ENCODE measurements at regions not wholly inside any gene's neighbourhood (a gene's known extent, or its start where the extent isn't known, plus 50 kb on each side); places are given as distances from the start of the nearest gene placed in this dataset.
"Not testable (repeated sequence)": the region's sequence is repeated elsewhere in the genome, so short reads cannot be mapped to it uniquely, and the experiment has no call there.

DNA sequence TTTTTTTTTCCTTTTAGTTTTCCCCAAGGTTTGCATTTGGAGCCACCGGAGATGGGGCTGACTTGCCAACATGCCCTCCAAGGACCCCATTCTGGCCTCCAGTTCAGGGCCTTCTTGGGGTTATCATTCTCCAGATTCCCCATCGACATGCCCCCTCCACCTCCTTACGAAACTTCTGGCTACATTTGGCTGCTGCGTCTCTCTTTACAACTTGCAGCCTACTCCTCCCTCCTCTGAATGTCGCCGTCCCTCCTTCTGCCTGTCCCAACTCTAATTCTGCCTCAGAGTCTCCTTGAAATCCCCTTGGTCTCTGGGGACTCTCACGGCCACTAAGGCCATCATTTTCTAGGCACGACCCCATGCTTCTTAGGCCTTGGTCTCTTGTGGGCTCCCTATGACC, 72.2 kb upstream of the PODXL start:
- no peak overlapping the region for H3K27ac ChIP-seq
- no peak for TF ChIP-seq CTCF (conservative IDR thresholded peaks at IDR 0.05)

DNA sequence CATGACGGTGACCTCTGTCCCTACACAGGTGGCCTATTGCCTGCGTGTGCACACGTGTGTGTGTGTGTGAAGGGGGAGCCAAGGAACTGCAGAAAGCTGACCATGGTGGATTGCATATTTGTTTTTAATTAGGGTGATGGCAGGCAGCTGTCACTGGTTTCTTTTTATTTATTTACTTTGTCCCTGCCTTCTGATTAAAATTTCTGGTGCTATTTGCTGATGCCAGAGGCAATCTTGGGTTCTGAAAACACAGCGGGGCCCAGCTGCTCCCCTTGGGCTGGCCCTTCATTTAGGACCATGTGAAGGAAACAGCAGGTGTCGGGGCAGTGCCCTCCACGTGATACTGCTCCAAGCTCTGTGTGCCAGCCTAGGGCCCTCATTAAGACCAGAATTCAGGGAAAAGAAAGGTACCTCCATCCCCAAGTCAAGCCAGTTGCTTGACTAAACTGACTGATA, 71.3 kb upstream of the PODXL start:
- TF ChIP-seq CTCF (conservative IDR thresholded peaks at IDR 0.05): no peak
- H3K27ac ChIP-seq: peak overlapping the region; percentile 17; the same call in 1 of the 2 replicates

GRCh38 chr7:131626643-131627042, 70.2 kb upstream of the PODXL start:
- H3K27ac ChIP-seq: no peak overlapping the region

DNA sequence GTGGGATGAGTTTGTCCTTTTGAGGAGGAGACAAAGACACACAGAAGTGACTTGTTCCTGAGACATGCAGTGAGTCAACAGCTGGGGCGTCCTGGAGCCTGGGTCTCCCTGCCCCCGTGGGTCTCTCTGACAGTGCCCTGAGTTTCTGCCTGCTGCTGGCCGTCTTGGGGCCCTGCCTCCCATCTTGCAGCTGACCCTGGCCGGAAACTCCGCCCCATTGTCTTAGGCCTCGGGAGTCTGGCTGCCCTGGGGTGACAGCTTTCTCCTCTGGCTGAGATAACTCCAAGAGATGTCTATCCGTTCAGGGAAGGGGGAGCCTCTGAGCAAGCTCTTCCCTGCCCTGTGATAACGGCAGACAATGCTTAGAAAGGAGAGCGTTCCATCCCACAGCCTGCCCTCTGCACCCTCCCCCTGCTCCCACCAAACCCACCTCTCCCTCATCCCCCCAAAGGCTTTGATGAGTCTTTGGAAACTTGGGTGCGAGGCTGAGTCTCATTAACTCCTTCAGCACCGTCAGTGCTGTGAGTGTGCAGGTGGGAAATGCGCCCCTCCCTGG, 69.5 kb upstream of the PODXL start:
- TF ChIP-seq CTCF (conservative IDR thresholded peaks at IDR 0.05): no peak
- no peak overlapping the region for H3K27ac ChIP-seq

More at GRCh38 chr7:131626643-131627042, 70.2 kb upstream of the PODXL start:
- TF ChIP-seq CTCF (conservative IDR thresholded peaks at IDR 0.05): no peak

- H3K27ac ChIP-seq: not testable (repeated sequence)
Observed at GRCh38 chr7:131625345-131625744, 68.9 kb upstream of the PODXL start.

DNA sequence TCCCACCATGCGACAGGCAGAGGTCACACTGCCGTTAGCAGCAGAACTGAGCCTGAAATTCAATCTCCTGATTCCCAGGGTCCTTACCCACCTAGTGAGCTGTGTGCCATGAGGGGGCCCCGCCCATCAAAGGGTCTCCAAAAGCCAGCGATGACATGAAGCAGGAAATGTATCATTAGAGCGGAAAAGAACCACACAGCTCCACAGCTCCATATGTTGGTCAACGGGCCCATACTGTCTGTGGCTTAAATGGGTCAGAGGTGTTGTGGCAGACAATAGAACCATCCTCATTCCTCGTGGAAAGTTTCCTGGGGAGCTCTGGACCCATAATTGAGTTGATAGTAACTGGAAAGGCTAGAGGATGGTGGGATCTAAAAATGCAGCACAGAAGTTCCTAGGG, 68.1 kb upstream of the PODXL start:
- no peak for TF ChIP-seq CTCF (conservative IDR thresholded peaks at IDR 0.05)
- no peak overlapping the region for H3K27ac ChIP-seq

DNA sequence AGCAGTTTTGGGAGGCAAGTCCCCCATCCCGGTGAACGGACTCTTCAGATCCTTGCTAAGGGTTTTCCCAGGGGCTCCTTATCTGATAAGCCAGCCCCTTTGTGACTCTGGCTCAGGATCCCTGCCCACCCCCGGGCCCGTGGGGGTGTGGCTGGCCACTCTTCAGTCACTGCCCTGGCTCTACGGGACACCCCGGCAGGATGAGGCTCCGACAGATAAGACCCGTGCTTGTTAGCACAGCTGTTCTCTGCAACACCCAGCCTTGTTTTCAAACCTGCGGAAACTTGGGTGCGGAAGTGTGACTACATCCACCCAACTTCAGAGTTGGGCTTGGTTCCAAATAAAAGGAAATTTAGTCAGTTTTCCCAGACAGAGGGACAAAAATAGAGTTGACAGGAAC, 66.7 kb upstream of the PODXL start:
- H3K27ac ChIP-seq: no peak overlapping the region
- no peak for TF ChIP-seq CTCF (conservative IDR thresholded peaks at IDR 0.05)

DNA sequence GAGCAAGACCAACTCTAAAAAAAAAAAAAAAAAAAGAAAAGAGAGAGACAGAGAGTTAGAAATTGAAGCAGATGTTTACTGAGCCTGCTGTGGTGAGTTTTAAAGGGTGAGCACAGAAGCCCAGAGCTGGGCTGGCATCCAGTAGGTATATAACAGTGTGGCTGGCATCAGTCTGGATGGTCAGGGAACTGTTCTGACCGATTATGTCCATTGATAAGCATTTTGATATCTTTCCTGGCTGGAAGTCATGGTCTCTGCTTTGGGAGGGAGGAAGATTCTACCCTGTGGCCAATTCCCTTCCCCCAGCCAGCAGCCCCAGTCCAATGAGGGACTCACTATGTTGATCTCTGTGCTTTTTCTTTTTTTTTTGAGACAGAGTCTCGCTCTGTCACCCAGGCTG, 65.2 kb upstream of the PODXL start:
- H3K27ac ChIP-seq: peak overlapping the region; percentile 66
- TF ChIP-seq CTCF (conservative IDR thresholded peaks at IDR 0.05): no peak
